ENCODE measurements at regions not wholly inside any gene's neighbourhood (a gene's known extent, or its start where the extent isn't known, plus 50 kb on each side); places are given as distances from the start of the nearest gene placed in this dataset.

GRCh38 chr20:50421356-50422340 is 88.5 kb upstream of the PTPN1 start:
- TF ChIP-seq CTCF (conservative IDR thresholded peaks at IDR 0.05; ENCODE audit: low read depth, low read length) (no peak), EZH2 (IDR thresholded peaks at IDR 0.05; ENCODE audit: low read length, unreplicated experiment) (no peak), EZH2phosphoT487 (IDR thresholded peaks at IDR 0.05; ENCODE audit: borderline replicate concordance, low read length) (no peak)
